DMS153 treated with DMSO at 0.1 percent for 48 hours (cell line): ENCODE measurements at regions not wholly inside any gene's neighbourhood (a gene's known extent, or its start where the extent isn't known, plus 50 kb on each side); places are given as distances from the start of the nearest gene placed in this dataset.
"Not testable (repeated sequence)": the region's sequence is repeated elsewhere in the genome, so short reads cannot be mapped to it uniquely, and the experiment has no call there.

ENCODE experiments used
- DNase-seq: peaks from one replicate; lab custom pipeline; 2025; ENCODE audit not compliant: unreplicated experiment; lab: John Stamatoyannopoulos, UW

DNA sequence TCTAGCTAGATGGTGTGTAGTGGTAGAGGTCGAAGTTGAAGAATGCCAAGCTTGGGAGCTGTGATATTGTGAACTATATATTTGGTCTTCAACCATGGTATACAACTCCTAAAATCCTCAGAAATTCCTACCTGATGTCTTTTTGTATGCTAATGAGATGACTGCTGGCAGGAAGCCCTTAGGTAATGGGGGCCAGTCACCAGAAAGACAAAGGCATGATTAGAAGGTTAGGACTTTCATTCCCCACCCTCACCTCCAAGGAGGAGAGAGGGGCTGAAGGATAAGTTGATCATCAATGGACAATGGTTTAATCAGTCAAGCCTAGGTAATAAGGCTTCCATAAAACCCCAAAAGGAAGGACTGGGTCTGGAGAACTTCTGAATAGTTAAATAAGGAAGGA lies 285.7 kb upstream of the POU5F2 start:
- DNase-seq: no peak

DNA sequence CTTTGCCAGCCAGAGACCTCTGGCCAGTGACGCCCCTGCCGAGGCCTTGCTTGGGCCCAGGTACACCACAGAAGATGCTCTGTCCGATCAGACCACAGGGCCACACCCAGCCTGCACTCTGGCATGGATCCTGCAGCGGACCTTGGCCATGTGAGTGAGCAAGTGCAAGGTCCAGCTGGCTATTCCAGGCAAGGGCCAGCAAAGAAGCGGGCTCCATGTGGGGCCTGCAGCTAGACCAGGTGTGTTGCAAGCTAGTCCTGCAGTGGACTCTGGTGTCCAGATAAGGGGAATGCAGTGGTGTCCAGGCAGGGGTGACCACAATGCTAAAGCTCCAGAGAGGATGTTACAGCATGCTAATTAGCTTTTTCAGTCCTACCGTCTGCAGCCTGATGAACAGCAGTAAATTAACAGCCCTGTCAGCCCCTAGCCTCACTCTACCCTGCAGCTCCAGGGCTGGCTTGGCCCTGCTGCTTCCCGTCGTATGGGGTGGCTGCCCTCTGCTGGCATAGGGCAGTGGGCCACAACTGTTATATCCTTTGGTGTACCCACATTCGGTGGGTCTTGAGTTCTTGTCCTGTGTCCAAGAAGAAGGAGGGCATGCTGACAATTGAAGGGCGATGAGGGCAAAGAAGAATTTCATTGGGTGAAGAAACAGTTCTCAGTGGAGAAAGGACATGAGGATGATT lies 284.5 kb upstream of the POU5F2 start:
- no peak for DNase-seq

DNA sequence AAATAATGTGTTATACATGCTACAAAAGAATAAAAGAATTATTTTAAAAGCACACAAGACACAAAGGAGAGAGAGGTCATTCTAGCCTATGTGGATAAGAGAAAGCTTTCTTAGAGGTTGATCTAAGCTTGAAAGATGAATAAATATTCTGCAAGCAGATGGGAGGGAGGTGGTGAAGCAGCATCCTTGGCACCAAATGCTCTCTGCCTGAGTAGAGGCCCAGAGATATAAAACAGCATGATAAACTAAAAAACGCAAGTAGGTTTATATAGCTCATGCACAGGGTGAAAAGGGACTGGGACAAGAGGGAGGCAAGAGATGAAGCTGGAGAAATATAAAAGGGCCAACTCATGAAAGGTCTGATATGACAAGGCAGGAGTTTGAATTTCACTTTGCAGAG lies 283.2 kb upstream of the POU5F2 start:
- DNase-seq: no peak

DNA sequence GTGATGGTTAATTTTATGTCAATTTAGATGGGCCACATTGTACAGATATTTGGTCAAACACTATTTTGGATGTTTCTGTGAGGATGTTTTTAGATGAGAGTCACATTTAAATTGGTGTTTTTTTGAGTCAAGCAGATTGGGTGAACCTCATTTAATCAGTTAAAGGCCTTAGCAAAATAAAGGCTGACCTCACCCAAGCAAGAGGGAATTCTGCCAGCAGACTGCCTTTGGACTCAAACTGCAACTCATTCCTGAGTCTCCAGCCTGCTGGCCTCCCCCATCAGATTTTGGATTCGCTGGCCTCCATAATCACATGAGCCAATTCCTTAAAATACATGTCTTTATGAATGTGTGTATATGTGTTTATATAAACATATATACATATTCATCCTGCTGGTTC lies 282.7 kb upstream of the POU5F2 start:
- DNase-seq: no peak

DNA sequence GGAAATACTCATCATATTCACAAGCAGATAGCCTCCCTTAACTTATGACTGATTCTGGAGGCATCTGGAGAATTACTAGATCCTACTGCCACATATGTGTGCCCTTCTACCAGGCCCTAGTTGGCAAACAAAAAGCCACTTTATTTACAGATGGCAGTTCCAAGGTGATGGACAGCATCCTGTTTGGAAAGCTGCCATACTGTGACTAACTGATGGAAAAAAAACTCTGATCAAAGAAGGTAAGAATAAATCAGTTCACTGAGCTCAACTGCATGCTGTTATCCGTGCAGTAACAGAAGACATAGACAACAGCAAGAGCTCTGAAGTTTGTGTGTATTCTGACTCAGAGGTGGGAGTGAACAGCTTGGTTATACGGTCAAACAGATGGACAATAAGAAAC lies 279.8 kb upstream of the POU5F2 start:
- peak; percentile 38 for DNase-seq

DNA sequence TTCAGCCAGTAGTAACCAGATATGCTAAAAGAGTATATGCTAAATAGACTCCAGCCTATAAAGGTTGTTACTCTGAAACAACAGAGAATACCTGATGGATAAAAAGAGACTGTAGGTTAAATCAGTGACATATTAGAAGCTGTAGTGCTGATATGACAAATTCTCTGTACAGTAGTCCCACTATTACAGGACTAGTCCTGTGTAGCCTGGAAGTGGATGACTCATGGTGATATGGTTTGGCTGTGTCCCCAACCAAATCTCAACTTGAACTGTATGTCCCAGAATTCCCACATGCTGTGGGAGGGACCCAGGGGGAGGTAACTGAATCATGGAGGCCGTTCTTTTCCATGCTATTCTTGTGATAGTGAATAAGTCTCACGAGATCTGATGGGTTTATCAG lies 276.2 kb upstream of the POU5F2 start:
- no peak for DNase-seq

DNA sequence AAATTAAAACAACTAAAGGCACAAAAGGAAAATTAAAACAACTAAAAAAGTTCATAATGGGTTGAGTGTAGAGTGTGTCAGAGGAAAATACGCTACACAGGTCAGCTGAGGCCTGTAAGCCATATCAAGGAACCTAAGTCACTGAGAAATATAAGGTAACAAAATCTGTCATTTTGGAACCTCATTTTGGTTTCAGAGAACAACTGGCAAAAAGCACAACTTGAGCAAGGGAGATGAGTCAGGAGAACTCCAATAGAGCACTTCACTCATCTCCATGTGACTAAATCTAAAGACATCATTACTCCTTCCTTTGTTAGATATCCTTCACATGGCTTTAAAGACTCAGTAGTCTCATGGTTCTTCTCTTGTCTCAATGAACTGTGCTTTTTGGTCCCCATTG lies 269.4 kb upstream of the POU5F2 start:
- DNase-seq: no peak

DNA sequence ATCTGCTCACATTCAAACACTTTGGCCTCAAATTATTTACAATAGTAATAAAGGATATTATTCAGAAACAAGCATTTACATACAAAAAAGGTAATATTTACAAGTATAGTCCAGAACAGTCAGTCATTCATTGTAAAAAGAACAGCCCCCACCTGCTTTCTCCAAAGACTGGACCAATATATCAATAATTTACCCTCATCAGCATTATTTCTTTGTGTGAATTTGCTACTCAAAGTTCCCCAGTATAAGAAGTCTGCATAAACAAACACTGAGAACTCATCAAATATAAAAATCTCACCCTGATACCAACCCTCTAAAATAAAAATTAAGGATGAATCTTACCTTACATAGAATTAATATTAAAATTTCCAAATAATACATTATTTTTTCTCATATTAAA lies 267.8 kb upstream of the POU5F2 start:
- no peak for DNase-seq

DNA sequence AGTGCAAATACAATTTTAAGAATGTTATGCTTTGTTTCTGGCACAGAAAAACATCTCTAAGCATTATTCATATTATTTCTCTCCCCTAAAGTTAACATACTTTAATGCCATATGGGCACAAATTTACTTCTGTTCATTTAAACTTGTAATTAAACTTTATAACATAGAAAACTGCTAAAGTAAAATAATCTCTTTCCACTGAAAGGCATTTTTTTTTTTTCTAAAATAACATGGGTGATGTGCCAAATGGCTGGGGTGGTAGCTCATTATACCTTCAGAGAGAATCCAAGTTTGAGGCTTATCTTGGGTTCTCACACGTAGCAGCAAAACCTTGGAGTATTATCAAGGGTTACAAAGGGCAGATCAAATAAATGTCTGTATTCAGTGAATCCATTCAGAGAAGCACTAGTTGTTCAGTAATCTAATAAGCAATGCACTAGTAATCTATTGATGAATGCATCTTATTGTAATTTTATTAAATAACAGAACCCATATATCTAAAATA lies 257.6 kb upstream of the POU5F2 start:
- no peak for DNase-seq

DNA sequence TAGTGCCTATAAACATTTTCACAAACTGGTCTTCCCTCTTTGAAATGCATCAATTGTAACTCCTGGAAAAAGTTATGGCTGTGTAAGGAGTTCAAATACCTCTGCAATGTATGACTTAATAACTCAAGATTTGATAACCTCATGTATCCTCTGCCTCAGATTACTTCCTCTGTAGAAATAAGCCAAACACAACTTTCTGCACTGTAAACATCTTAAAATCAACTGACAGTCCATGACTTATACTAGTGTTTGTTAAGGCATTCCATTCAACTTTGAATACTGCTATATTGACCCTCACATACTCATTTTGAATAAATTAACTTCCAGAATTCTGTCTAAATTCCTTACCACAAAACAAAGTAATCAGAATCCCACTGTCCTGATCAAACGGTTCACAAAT lies 256.2 kb upstream of the POU5F2 start:
- no peak for DNase-seq

DNA sequence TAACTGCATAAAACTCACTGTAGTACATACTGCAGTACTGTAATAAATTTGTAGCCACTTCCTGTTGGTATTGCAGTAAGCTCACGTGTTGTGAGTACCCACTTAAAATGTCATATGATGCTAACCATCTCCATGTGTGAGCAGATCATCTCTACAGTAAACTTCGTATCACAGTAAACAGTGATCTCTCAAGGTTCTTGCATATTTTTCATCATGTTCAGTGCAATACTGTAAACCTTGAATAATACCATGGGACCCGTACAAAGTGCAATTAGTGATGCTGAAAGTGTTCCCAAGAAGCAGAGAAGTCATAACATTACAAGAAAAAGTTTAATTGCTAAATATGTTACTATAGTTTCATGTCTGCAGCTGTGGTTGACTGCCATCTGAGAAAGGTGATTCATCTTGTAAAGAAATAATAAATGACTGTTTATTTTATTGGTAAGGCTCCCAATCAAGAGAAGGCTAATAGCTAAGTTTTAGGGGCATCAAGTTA lies 253.8 kb upstream of the POU5F2 start:
- DNase-seq: no peak

DNA sequence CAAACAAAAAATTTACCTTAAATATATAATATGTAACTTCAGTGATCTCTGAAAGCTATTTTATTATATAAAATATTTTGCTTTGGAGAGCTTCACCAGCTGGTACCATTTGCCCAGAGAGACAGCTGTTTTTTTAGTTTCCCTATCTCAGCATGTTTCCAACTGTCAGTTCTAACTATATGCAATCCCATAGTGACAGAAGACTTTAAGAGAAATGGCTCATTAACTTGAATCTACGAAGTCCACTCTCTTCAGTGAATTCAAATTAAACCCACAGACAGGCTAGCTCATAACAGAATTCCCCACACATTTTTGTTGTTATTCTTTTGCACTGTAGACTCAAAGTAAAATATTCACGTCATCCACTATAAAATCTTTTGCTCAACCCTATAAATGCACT lies 251.8 kb upstream of the POU5F2 start:
- DNase-seq: no peak

DNA sequence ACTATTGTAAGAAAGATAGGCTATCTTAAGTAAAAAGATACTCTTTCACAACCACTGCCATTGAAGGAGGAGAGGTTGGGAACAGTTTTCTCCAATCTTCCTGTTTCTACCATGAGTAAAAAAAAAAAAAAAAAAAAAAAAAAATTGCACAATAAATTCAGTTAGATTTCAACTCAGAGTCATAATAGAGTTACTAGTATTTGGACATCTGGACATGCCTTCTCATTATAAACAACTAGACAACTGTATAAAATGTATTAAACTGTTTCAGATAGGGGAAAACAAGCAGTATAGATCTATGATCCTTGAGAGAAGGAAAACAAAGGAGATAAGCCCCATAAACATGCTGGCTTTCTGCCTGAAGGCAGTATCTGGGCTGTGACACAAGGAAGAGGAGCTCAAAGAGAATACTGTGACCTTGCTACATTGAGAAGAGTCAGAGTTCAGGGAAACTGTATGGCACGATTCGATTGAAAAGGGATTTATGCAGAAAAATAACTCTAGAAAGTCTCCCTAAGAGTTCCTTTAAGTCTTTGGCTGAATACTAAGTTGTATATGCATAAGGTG lies 249.2 kb upstream of the POU5F2 start:
- DNase-seq: no peak

DNA sequence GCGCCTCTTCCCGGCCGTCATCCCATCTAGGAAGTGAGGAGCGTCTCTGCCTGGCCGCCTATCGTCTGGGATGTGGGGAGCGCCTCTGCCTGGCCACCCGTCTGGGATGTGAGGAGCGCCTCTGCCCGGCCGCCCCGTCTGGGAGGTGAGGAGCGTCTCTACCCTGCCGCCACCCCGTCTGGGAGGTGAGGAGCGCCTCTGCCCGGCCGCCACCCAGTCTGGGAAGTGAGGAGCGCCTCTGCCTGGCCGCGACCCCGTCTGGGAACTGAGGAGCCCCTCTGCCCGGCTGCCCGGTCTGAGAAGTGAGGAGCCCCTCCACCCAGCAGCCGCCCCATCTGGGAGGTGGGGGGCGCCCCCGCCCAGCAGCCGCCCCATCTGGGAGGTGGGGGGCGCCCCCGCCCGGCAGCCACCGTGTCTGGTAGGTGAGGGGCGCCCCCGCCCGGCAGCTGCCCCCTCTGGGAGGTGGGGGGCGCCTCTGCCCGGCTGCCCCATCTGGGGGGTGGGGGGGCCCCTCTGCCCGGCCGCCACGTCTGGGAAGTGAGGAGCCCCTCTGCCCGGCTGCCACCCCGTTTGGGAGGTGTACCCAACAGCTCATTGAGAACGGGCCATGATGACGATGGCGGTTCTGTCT lies 244.7 kb upstream of the POU5F2 start:
- not testable (repeated sequence) for DNase-seq

DNA sequence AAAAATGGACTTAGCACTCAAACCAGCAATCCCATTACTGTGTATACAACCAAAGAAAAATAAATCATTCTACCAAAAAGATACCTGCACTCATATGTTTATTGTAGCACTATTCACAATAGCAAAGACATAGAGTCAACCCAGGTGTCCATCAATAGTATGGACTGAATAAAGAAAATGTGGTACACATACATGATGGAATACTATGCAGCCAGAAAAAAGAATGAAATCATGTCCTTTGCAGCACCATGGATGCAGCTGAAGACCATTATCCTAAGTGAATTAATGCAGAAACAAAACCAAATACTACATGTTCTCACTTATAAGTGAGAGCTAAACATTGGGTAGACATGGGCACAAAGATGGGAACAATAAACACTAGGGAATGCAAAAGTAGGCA lies 236.8 kb upstream of the POU5F2 start:
- no peak for DNase-seq

DNA sequence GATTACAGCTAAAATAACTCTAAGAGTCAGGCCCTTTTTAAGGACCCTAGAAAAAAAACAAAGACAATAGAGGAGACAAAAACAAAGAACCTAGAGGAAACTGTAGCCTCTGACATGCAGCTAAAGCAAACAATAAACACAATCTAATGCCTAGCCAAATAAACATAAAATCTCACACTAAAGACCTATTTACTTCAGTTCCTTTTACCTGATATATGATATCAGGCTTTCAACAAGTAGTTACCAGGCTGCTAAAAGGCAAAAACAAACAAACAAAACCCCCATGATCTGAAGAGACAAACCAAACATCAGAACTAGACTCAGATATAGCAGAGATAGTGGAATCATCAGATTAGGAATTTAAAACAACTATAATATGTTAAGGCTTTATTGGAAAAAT lies 226.5 kb upstream of the POU5F2 start:
- DNase-seq: peak; percentile 34

DNA sequence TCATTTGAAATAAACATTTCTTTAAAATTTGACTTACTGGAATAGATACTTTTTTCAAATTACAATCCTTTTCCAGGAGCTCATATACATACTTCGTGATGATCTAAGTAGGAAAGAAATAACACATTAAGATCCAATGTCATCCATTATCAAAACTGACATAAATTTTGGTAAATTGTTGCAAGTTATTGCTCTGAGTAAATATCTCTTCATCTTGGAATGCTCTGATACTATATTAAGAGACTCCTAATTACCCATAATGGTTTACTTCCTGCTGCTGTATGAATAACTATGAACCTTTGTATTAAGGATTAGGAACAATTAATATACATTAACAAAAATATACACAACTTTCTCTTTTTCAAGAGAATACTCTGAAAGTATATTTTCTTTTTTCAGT lies 223.0 kb upstream of the POU5F2 start:
- DNase-seq: no peak

DNA sequence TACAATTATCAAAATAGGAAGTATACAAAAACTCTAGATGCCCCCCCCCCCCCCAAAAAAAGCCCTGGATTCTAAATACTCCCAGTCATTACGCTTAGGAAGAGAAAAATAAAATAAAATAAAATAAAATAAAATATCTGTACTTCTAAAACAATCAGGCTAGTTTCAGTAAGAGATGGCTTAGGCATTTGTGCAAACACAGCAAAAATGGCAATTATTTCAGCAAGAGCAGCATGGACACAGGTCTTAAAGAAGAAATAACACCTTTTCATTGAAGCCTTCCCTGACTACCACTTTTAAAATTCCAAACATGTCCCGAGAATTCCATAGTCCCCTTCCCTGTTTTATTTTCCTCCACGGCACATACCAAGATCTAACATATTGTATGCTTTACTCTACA lies 218.6 kb upstream of the POU5F2 start:
- DNase-seq: no peak

DNA sequence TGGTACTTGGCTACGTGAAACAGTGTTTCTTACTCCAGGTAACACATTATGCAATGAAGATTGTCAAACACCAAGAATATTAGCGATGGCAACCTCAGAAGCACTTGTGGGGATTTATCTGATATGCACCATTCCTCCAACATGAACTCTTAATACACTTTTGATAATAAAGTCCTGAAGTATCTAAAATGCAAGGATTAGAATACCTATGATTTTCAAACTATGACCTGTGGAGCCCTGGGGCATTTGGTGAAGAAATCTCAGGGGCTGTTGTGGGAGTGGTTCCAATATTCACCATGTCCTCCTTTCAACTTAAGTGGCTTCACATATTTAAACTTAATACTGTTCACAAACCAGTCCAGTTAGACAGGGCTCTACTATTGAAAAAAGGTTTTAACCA lies 214.6 kb upstream of the POU5F2 start:
- DNase-seq: no peak

DNA sequence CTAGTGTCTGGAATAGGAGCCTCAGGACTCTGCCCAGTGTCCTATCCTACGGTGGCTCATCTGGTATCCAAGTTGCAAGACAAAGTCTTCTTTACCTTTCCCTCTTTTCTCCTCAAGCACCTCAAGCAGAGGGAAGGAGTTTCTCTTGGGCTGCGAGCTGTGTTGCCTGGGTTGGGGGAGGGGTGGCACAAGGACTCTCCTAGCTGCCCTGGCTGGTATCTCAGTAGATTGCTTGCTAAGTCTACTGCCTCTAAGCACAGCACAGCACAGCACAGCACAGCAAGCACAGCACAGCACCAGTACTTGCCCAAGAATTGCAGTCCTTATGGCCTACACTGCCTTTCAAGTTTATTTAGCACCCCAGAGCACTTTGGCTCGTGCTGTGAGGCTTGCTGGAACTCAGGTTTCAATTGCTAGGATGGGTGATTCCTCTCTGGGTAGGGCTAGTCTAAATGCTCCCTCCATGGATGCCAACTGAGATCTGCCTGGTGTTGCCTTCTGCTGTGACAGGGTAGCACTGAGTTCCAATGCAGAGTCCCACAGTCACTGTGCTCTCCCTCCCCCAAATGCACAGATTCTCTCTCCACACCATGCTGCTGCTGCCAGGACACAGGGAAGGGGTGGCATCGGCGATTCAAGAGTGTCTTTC lies 213.1 kb upstream of the POU5F2 start:
- DNase-seq: no peak

DNA sequence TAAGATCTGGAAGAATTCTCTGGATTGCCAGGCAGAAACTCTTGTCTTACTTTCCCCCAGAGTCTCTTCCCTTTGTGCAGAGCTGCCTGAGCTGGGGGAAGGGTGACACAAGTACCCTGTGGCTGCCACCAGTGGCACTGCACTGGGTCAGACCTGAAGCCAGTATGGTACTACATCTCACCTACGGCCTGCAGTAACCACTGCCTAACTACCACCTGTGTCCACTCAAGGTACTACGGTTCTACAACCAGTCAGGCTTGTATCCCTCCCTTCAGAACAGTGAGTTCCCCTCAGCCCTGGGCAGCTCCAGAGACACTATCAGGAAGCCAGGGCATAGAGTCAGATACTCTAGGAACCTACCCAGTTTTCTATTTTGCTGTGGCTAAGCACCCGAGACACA lies 212.0 kb upstream of the POU5F2 start:
- DNase-seq: no peak

DNA sequence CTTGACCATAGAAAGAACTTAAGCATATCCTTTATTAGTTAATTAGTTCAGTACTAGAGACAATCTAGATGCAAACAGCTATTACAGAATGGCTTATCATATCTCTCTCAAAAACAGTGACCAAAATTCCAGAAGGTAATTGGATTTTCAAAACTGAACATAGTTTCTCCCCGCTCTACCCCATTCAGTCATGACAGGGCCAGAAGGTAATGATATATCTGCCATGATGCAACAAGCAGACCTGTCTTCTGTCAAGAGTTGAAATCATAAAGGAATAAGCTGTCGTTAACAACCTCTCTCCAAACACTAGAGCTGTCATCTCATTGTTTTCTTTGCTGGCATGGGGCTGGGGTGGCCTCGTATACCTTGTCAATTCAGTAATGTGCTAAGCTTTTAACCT lies 200.5 kb upstream of the POU5F2 start:
- no peak for DNase-seq
